Muscle of leg (tissue), 3 donors: ENCODE measurements at regions not wholly inside any gene's neighbourhood (a gene's known extent, or its start where the extent isn't known, plus 50 kb on each side); places are given as distances from the start of the nearest gene placed in this dataset.

ENCODE experiments used
- DNase-seq: peaks from one replicate; pipeline ENCODE4 v3.0.0; 2013
- H3K27ac ChIP-seq: one replicate; pipeline ENCODE4 v1.5.1; 2013; ENCODE audit warnings: mild to moderate bottlenecking, low read length, control low read depth
- H3K27me3 ChIP-seq: one replicate; pipeline ENCODE4 v1.6.1; 2013; ENCODE audit warnings: low read length; ENCODE audit not compliant: control insufficient read depth, insufficient read depth
- H3K36me3 ChIP-seq: one replicate; pipeline ENCODE4 v1.6.1; 2013; ENCODE audit warnings: low read length; ENCODE audit not compliant: control insufficient read depth, insufficient read depth
- H3K4me1 ChIP-seq: one replicate; pipeline ENCODE4 v1.6.1; 2013; ENCODE audit warnings: low read length; ENCODE audit not compliant: control insufficient read depth, insufficient read depth
- H3K4me3 ChIP-seq: one replicate; pipeline ENCODE4 v1.5.1; 2013; ENCODE audit warnings: low read length, control low read depth
- H3K9me3 ChIP-seq: replicated peaks from 2 replicates; pipeline ENCODE4 v1.6.1; 2013; ENCODE audit warnings: low read depth, low read length; ENCODE audit not compliant: control insufficient read depth
- WGBS: methylation state at CpG from one replicate; pipeline ENCODE4 v1.1.5; 2013; ENCODE audit warnings: missing lambda C conversion rate; ENCODE audit not compliant: insufficient coverage; 5-methylcytosine and 5-hydroxymethylcytosine counted together

DNA sequence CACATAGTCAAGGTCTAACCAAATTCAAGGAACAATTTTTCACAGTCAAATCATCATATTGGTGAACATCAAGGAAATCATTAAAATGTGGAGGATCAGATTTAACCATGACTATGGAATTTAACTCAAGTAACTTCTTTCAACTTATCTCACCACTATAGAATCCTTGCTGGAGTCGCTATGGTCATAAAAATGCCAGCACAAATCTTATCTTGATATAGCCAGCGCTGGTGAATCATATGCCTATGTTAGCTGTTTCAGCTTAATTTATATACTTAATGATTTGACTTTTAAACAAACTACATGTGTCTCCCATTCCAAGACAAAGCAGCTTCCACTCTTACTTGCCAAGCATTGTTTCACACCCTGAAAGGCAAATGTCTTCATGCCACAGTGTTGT lies 416.4 kb downstream of the CDH11 start:
- WGBS, result no CpG with 5 or more reads among the region's 2 CpGs
- Histone ChIP-seq H3K27ac (no peak overlapping the region), H3K36me3 (no peaks in the 10 kb centered on the region), H3K4me1 (no peaks in the 10 kb centered on the region), H3K9me3 (no peaks in the 10 kb centered on the region), H3K4me3 (no peak overlapping the region), H3K27me3 (no peaks in the 10 kb centered on the region)
- no peak for DNase-seq

DNA sequence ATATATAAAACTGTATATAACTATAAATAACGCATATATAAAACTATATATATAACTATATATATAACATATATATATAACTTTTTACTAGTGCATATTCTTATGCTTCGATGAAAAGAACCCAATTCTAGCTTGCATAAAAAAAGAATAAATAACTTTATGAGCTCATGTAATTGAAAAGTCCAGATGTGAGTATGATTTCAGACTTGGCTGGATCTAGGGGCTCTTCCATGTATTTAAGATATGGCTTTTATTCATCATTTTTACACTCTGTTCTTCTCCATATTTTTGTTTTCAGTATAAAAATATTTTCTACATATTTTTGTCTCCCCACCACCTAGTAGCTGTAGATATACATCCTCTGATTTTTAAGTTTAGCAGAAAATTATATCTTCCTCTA lies 417.5 kb downstream of the CDH11 start:
- Histone ChIP-seq H3K27ac (no peak overlapping the region), H3K4me3 (no peak overlapping the region), H3K36me3 (no peaks in the 10 kb centered on the region), H3K4me1 (no peaks in the 10 kb centered on the region), H3K27me3 (no peaks in the 10 kb centered on the region), H3K9me3 (no peaks in the 10 kb centered on the region)
- no CpG with 5 or more reads among the region's 2 CpGs for WGBS
- DNase-seq, result peak; percentile 75

GRCh38 chr16:64702415-64702814 lies 419.4 kb downstream of the CDH11 start:
- Histone ChIP-seq H3K36me3 (no peaks in the 10 kb centered on the region), H3K4me3 (no peak overlapping the region), H3K27me3 (no peaks in the 10 kb centered on the region), H3K4me1 (no peaks in the 10 kb centered on the region), H3K27ac (no peak overlapping the region), H3K9me3 (no peaks in the 10 kb centered on the region)
- WGBS, result no CpG with 5 or more reads among the region's 1 CpG
- no peak for DNase-seq

- 95% methylated on average over 3 of the region's 3 CpGs for WGBS
- no peaks in the 10 kb centered on the region for H3K9me3 ChIP-seq
- H3K27ac ChIP-seq, result no peak overlapping the region
- DNase-seq, result no peak
- no peaks in the 10 kb centered on the region for H3K36me3 ChIP-seq
- H3K4me1 ChIP-seq, result no peaks in the 10 kb centered on the region
- H3K4me3 ChIP-seq, result no peak overlapping the region
- H3K27me3 ChIP-seq, result no peaks in the 10 kb centered on the region
These were observed 421.2 kb downstream of the CDH11 start for GRCh38 chr16:64700628-64701027.

DNA sequence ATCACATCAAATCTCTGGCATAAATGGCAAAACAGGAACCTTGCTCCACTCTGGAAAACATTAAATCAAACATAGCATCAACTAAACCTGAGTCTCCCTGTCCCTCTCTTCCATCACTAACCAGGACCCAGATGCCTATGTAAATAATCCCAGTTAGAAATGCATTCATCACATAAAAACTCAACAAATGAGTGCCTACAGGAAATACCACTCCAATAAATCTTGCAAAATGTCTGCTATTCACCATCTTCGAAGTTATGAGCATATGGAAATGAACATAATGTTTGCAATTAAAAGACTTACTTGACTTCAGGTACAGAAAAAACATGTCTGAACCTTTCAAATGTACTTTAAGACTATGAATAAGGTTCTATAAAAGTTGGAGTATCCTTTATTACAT lies 425.0 kb downstream of the CDH11 start:
- H3K27ac ChIP-seq, result no peak overlapping the region
- no peaks in the 10 kb centered on the region for H3K9me3 ChIP-seq
- WGBS, result no CpG with 5 or more reads among the region's 1 CpG
- DNase-seq, result no peak
- H3K27me3 ChIP-seq, result no peaks in the 10 kb centered on the region
- H3K4me1 ChIP-seq, result no peaks in the 10 kb centered on the region
- H3K4me3 ChIP-seq, result no peak overlapping the region
- no peaks in the 10 kb centered on the region for H3K36me3 ChIP-seq

DNA sequence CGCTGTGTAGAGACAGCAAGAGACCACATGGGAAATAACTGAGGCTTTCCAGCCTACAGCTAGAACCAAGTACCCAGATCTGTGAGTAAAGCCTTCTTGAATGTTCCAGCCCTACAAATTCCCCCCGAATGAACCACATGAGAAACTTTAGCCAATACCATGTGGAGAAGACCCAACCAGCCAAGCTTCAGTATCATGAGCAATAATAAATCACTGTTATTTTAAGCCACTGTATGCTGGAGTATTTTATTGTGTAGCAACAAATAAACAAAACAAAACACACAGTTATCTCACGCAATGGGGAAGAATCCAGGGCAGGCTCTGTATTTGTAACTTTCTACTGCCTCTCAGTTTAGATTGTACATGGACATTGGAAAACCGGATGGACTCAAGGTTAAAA lies 426.2 kb downstream of the CDH11 start:
- 67% methylated on average over 1 of the region's 4 CpGs for WGBS
- no peaks in the 10 kb centered on the region for H3K27me3 ChIP-seq

GRCh38 chr16:64693946-64694345 lies 427.9 kb downstream of the CDH11 start:
- no peaks in the 10 kb centered on the region for H3K4me1 ChIP-seq
- no peaks in the 10 kb centered on the region for H3K27me3 ChIP-seq
- WGBS, result no CpG with 5 or more reads among the region's 3 CpGs
- H3K27ac ChIP-seq, result no peak overlapping the region
- H3K36me3 ChIP-seq, result no peaks in the 10 kb centered on the region
- H3K9me3 ChIP-seq, result no peaks in the 10 kb centered on the region
- H3K4me3 ChIP-seq, result no peak overlapping the region
- DNase-seq, result no peak

More for the DNA sequence above, 426.2 kb downstream of the CDH11 start:
- Histone ChIP-seq H3K4me1 (no peaks in the 10 kb centered on the region), H3K9me3 (no peaks in the 10 kb centered on the region), H3K4me3 (no peak overlapping the region), H3K27ac (no peak overlapping the region), H3K36me3 (no peaks in the 10 kb centered on the region)
- no peak for DNase-seq

- WGBS, result no CpG with 5 or more reads among the region's 4 CpGs
- DNase-seq, result no peak
- no peaks in the 10 kb centered on the region for H3K4me1 ChIP-seq
- H3K36me3 ChIP-seq, result no peaks in the 10 kb centered on the region
- no peak overlapping the region for H3K4me3 ChIP-seq
- H3K27me3 ChIP-seq, result no peaks in the 10 kb centered on the region
- H3K9me3 ChIP-seq, result no peaks in the 10 kb centered on the region
- H3K27ac ChIP-seq, result no peak overlapping the region
These were observed 434.1 kb downstream of the CDH11 start for GRCh38 chr16:64687786-64688185.

DNA sequence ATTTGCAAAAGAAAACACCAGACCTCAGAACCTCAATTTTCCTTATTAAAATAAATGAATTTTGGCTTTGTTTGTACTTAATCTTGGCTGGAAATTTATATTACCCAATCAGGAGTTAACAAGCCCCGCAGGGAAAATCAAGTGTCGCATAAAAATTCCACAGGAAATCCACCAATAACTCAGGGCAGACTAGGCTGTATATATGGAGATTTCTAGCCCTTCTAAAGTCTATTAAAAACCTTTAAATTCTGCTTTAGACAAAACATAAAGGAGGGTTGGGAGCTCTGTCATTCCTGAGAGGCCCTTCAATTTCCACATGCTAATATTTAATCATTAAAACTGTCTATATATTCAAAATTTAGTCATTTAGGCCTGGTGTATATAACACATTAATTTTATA lies 434.7 kb downstream of the CDH11 start:
- DNase-seq, result no peak
- no peaks in the 10 kb centered on the region for H3K4me1 ChIP-seq
- no peaks in the 10 kb centered on the region for H3K27me3 ChIP-seq
- H3K4me3 ChIP-seq, result no peak overlapping the region
- no peak overlapping the region for H3K27ac ChIP-seq
- no CpG with 5 or more reads among the region's 2 CpGs for WGBS
- H3K36me3 ChIP-seq, result no peaks in the 10 kb centered on the region
- no peaks in the 10 kb centered on the region for H3K9me3 ChIP-seq

DNA sequence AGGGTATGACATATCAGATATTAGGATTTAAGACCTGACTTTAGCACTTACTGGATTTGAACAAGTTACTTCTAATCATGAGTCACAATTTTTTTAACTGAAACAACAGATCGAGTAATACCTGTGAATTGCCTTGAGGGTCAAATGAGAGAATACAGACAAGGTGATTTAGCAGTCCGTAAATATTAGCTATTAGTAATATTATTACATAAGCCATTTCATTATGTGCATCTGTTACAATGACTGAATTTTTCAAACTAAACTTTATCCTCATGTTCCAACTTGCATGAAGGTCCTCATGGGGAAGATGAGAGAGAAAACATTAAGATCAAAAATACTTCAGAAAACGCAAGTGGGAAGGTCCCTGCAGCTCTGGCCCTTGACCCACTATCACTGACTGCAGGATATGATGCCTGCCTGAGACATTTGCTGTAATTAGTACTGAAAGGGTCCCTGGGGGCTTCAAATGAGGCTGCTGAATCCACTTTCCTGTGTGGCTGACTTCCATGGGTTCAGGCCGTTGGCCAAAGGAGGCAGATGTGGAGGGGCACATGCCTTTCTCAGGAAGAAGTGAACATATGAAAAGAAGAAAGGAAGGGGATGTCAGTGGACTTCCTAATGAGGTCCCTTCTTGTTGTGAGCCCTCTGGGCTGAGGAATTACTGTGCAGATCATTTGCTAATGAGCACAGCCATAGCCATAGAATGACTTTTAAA lies 441.7 kb downstream of the CDH11 start:
- H3K36me3 ChIP-seq, result no peaks in the 10 kb centered on the region
- no peaks in the 10 kb centered on the region for H3K9me3 ChIP-seq
- WGBS, result 25% methylated on average over 1 of the region's 4 CpGs
- H3K27ac ChIP-seq, result no peak overlapping the region
- no peak for DNase-seq
- no peaks in the 10 kb centered on the region for H3K4me1 ChIP-seq
- no peak overlapping the region for H3K4me3 ChIP-seq
- no peaks in the 10 kb centered on the region for H3K27me3 ChIP-seq

GRCh38 chr16:64669573-64669972 lies 452.3 kb downstream of the CDH11 start:
- H3K36me3 ChIP-seq, result no peaks in the 10 kb centered on the region
- no peak overlapping the region for H3K27ac ChIP-seq
- H3K9me3 ChIP-seq, result no peaks in the 10 kb centered on the region
- DNase-seq, result no peak
- H3K27me3 ChIP-seq, result no peaks in the 10 kb centered on the region
- no peak overlapping the region for H3K4me3 ChIP-seq
- WGBS, result 86% methylated on average over 5 of the region's 8 CpGs
- no peaks in the 10 kb centered on the region for H3K4me1 ChIP-seq
